ENCODE measurements at regions not wholly inside any gene's neighbourhood (a gene's known extent, or its start where the extent isn't known, plus 50 kb on each side); places are given as distances from the start of the nearest gene placed in this dataset.

GRCh38 chr21:28213261-28213660, 779.4 kb downstream of the LTN1 start:
- TF ChIP-seq CTCF (conservative IDR thresholded peaks at IDR 0.05; ENCODE audit: low read depth, low read length) = no peak
- no peak for TF ChIP-seq EZH2 (IDR thresholded peaks at IDR 0.05; ENCODE audit: borderline replicate concordance, low read depth, low read length, poor library complexity, severe bottlenecking)

Data from A673 (cell line).